NCI-H82 (cell line): ENCODE measurements at regions not wholly inside any gene's neighbourhood (a gene's known extent, or its start where the extent isn't known, plus 50 kb on each side); places are given as distances from the start of the nearest gene placed in this dataset.

Source experiments
- DNase-seq: peaks from one replicate; lab custom pipeline; 2025; lab: John Stamatoyannopoulos, UW

- no peak for DNase-seq
These were observed 589.2 kb downstream of the BRD1 start for GRCh38 chr22:49238181-49239141.

- no peak for DNase-seq
These were observed 590.0 kb downstream of the BRD1 start for GRCh38 chr22:49237703-49238102.

- DNase-seq: no peak
These were observed 590.4 kb downstream of the BRD1 start for GRCh38 chr22:49237279-49237678.

- DNase-seq: no peak
These were observed 591.1 kb downstream of the BRD1 start for GRCh38 chr22:49236541-49237075.

- DNase-seq: no peak
These were observed 592.0 kb downstream of the BRD1 start for GRCh38 chr22:49235463-49236300.

GRCh38 chr22:49234459-49234858 is 593.2 kb downstream of the BRD1 start:
- DNase-seq: no peak

GRCh38 chr22:49233507-49234100 is 594.1 kb downstream of the BRD1 start:
- DNase-seq: no peak

- DNase-seq: no peak
These were observed 595.2 kb downstream of the BRD1 start for GRCh38 chr22:49232319-49233067.

GRCh38 chr22:49230194-49230577 is 597.5 kb downstream of the BRD1 start:
- DNase-seq: no peak

GRCh38 chr22:49229483-49230193 is 598.0 kb downstream of the BRD1 start:
- no peak for DNase-seq

- DNase-seq: no peak
These were observed 599.1 kb downstream of the BRD1 start for GRCh38 chr22:49228431-49229037.

GRCh38 chr22:49227670-49228069 is 600.0 kb downstream of the BRD1 start:
- DNase-seq: no peak

- no peak for DNase-seq
These were observed 601.6 kb downstream of the BRD1 start for GRCh38 chr22:49226096-49226495.

GRCh38 chr22:49224243-49224642 is 603.4 kb downstream of the BRD1 start:
- DNase-seq: no peak

GRCh38 chr22:49218142-49218541 is 609.5 kb downstream of the BRD1 start:
- no peak for DNase-seq

GRCh38 chr22:49216579-49216978 is 611.1 kb downstream of the BRD1 start:
- DNase-seq: no peak

GRCh38 chr22:49215840-49216239 is 611.8 kb downstream of the BRD1 start:
- DNase-seq: no peak

- DNase-seq: no peak
These were observed 612.7 kb downstream of the BRD1 start for GRCh38 chr22:49214976-49215375.

- DNase-seq: no peak
These were observed 613.8 kb downstream of the BRD1 start for GRCh38 chr22:49213731-49214352.

GRCh38 chr22:49212466-49212865 is 615.2 kb downstream of the BRD1 start:
- DNase-seq: no peak
